Left lung (tissue), 4 donors: ENCODE measurements at regions not wholly inside any gene's neighbourhood (a gene's known extent, or its start where the extent isn't known, plus 50 kb on each side); places are given as distances from the start of the nearest gene placed in this dataset.

ENCODE experiments used
- ATAC-seq: fragments of 200-7000 bp; cut with Tn5 transposase; one replicate; pipeline ENCODE4 v1.9.1; 2020; ENCODE audit warnings: moderate library complexity
- DNase-seq, 4 donors: peaks; one replicate each; pipeline ENCODE4 v3.0.0-alpha.2; 2013 to 2020
- H3K27ac ChIP-seq, 2 donors: fragments of 200-600 bp; sonication (generic) in 1 of 2; one replicate each; pipeline versions ENCODE4 v1.5.0 to v1.8.0; 2020 to 2021
- H3K27me3 ChIP-seq, 2 donors: fragments of 200-600 bp; sonication (generic) in 1 of 2; one replicate each; pipeline versions ENCODE4 v1.5.0 to v1.8.0; 2020 to 2021
- H3K36me3 ChIP-seq, 2 donors: fragments of 200-600 bp; sonication (generic) in 1 of 2; one replicate each; pipeline versions ENCODE4 v1.5.0 to v1.8.0; 2020 to 2021
- H3K4me1 ChIP-seq, 2 donors: fragments of 200-600 bp; one replicate each; pipeline ENCODE4 v1.8.0; 2021
- H3K4me3 ChIP-seq, 2 donors: fragments of 200-600 bp; sonication (generic) in 1 of 2; one replicate each; pipeline versions ENCODE4 v1.5.0 to v1.8.0; 2020 to 2021; ENCODE audit warnings: mild to moderate bottlenecking in 1 of 2
- H3K9me3 ChIP-seq, 2 donors: fragments of 200-600 bp; sonication (generic) in 1 of 2; one replicate each; pipeline versions ENCODE4 v1.5.0 to v1.8.0; 2020 to 2021
- intact Hi-C, 2 donors: fragments of 100-400 bp; cut with DNase I; formaldehyde crosslinking; loops; one replicate each; pipeline versions ENCODE4 v1.11.2 to v1.14.2; 2022
- TF ChIP-seq, protein P1 (sequence below), 2 donors: fragments of 200-600 bp; sonication (generic) in 1 of 2; IDR thresholded peaks; one replicate each; pipeline versions ENCODE4 v1.5.0 to v1.8.0; 2021; ENCODE audit warnings: antibody characterized with exemption in 2 of 2
- donor health status: DM: no; HTN: yes; CAD: no.
- donor health status: DM: no; HTN: no; CAD: no.

DNA sequence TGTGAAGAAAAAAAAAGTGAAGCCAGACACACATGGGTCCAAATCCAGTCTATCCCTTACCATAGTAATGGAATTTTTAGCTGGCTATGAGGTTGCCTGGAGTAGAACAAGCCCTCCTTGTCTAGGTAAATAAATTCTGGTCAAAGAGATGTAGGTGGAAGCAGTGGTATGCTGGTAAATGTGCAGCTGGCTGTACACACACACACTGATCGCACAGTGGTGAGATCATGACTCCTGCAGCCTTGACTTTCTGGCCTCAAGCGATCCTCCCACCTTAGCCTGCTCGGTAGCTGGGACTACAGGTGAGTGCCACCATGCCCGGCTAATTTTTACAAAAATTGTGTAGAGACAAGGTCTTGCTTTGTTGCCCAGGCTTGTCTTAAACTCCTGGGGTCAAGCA lies 90.5 kb upstream of the FBXO11 start:
- no peaks in the 10 kb centered on the region for H3K27me3 ChIP-seq
- intact Hi-C loops = no loop called here
- no peaks in the 10 kb centered on the region for H3K9me3 ChIP-seq
- ATAC-seq (no peak), DNase-seq (no peak)
- TF ChIP-seq, protein P1, sequence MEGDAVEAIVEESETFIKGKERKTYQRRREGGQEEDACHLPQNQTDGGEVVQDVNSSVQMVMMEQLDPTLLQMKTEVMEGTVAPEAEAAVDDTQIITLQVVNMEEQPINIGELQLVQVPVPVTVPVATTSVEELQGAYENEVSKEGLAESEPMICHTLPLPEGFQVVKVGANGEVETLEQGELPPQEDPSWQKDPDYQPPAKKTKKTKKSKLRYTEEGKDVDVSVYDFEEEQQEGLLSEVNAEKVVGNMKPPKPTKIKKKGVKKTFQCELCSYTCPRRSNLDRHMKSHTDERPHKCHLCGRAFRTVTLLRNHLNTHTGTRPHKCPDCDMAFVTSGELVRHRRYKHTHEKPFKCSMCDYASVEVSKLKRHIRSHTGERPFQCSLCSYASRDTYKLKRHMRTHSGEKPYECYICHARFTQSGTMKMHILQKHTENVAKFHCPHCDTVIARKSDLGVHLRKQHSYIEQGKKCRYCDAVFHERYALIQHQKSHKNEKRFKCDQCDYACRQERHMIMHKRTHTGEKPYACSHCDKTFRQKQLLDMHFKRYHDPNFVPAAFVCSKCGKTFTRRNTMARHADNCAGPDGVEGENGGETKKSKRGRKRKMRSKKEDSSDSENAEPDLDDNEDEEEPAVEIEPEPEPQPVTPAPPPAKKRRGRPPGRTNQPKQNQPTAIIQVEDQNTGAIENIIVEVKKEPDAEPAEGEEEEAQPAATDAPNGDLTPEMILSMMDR (IDR thresholded peaks at IDR 0.05) = no peak
- H3K4me1 ChIP-seq = no peaks in the 10 kb centered on the region
- no peak overlapping the region for H3K27ac ChIP-seq
- H3K36me3 ChIP-seq = no peaks in the 10 kb centered on the region
- H3K4me3 ChIP-seq = no peak overlapping the region

DNA sequence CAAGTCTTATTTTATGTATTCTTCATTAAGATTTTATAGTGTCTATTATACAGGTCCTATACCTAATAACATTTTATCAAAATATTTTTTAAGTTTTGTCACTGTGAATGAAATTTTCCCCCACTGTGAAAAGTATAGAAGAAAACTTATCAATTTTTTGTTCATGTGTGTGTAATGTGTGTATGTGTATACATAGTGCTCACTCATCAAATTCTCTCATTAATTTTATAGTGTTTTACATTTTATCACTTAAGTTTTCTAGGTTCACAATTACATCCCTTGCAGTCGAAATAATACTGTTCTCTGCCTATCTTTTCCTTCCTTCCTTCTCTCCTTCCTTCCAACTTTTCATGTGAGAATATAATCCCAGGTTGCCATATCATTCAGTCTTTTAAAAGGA lies 93.2 kb upstream of the FBXO11 start:
- ATAC-seq (no peak), DNase-seq (no peak)
- Histone ChIP-seq H3K4me1 (no peaks in the 10 kb centered on the region), H3K27me3 (no peaks in the 10 kb centered on the region), H3K27ac (no peak overlapping the region), H3K4me3 (no peak overlapping the region), H3K36me3 (no peaks in the 10 kb centered on the region), H3K9me3 (no peaks in the 10 kb centered on the region)
- TF ChIP-seq, protein P1 (IDR thresholded peaks at IDR 0.05) = no peak
- intact Hi-C loops = no loop called here

DNA sequence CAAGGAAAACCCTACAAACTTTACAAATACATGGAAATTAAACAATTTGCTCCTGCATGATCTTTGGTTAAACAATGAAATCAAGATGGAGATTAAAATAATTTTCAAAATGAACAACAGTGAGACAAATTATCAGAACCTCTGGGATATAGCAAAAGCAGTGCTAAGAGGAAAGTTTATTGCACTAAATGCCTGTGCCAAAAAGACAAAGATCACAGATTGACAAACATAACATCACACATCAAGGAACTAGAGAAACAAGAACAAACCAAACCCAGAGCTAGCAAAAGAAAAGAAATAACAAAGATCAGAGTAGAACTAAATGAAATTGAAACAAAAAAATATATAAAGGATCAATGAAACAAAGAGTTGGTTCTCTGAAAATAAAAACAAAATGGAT lies 95.2 kb upstream of the FBXO11 start:
- TF ChIP-seq, protein P1 (IDR thresholded peaks at IDR 0.05) = no peak
- Histone ChIP-seq H3K27me3 (no peaks in the 10 kb centered on the region), H3K9me3 (no peaks in the 10 kb centered on the region), H3K36me3 (no peaks in the 10 kb centered on the region), H3K4me1 (no peaks in the 10 kb centered on the region), H3K27ac (no peak overlapping the region), H3K4me3 (no peak overlapping the region)
- no peak for ATAC-seq
- DNase-seq = no peak
- intact Hi-C loops = no loop called here

DNA sequence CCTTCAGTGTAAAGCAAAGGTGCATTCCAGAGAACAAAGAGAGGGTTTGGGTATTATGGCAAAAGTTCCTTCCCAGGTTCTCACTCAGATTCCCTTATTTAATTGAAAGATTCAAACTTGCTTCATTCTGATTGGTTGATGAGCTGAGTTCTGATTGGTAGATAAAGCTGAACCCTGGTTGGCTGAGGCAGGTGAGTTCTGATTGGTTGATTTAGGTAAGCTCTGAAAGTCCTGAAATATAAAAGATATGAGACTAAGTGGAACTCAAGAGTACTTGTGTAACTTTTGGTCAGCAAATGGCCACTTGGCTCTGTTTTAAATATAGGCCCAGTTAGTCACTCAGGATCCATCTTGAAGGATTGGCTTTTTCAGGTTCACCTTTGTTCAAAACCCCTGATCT lies 99.8 kb upstream of the FBXO11 start:
- H3K27ac ChIP-seq = no peak overlapping the region

DNA sequence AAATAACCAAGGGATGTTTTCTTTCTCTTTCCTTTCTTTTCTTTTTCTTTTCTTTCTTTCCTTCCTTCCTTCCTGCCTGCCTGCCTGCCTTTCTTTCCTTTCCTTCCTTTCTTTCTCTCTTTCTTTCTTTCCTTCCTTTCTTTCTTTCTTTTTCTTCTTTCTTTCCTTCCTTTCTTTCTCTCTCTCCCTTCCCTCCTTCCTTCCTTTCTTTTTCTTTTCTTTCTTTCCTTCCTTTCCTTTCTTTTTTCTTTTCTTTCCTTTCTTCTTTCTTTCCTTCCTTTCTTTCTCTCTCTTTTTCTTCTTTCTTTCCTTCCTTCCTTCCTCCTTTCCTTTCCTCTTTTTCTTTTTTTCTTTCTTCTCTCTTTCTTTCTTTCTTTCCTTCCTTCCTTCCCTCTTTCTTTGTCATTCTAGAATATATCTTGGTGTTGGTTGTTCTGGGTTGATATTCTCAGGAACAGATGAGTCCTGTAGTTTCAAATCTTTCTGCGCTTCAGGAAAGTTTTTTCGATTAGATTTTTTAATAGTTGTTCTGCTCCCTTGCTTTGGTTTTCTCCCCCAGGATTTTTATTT lies 101.5 kb upstream of the FBXO11 start:
- TF ChIP-seq, protein P1 (IDR thresholded peaks at IDR 0.05) = no peak
- H3K27ac ChIP-seq = no peak overlapping the region
- no peak overlapping the region for H3K4me3 ChIP-seq
- H3K27me3 ChIP-seq = peaks cover 0 to 3% of the 10 kb centered on the region in 2 donors
- no peaks in the 10 kb centered on the region for H3K9me3 ChIP-seq
- H3K36me3 ChIP-seq = no peaks in the 10 kb centered on the region
- no peak for DNase-seq
- no peak for ATAC-seq
- intact Hi-C loops = no loop called here
- no peaks in the 10 kb centered on the region for H3K4me1 ChIP-seq

More for the DNA sequence above, 99.8 kb upstream of the FBXO11 start:
- no peak for DNase-seq
- Histone ChIP-seq H3K36me3 (no peaks in the 10 kb centered on the region), H3K4me1 (no peaks in the 10 kb centered on the region), H3K9me3 (no peaks in the 10 kb centered on the region), H3K27me3 (peaks cover 0 to 3% of the 10 kb centered on the region in 2 donors), H3K4me3 (no peak overlapping the region)
- TF ChIP-seq, protein P1 (IDR thresholded peaks at IDR 0.05) = no peak
- no peak for ATAC-seq
- intact Hi-C loops = no loop called here
